PC-3 (cell line): ENCODE measurements at regions not wholly inside any gene's neighbourhood (a gene's known extent, or its start where the extent isn't known, plus 50 kb on each side); places are given as distances from the start of the nearest gene placed in this dataset.

Source experiments
- EZH2 ChIP-seq: fragments of 300-600 bp; sonication (generic); IDR thresholded peaks from one replicate; pipeline ENCODE4 v1.6.1; 2017; ENCODE audit warnings: antibody characterized with exemption, mild to moderate bottlenecking, low read length; ENCODE audit not compliant: unreplicated experiment
- EZH2phosphoT487 ChIP-seq: fragments of 300-600 bp; sonication (generic); IDR thresholded peaks from 2 replicates; pipeline ENCODE4 v1.6.1; 2018; ENCODE audit warnings: mild to moderate bottlenecking, antibody characterized with exemption, low read length, borderline replicate concordance
- TF ChIP-seq, protein P1 (sequence below): fragments of 300-600 bp; sonication (generic); conservative IDR thresholded peaks from 2 replicates; pipeline ENCODE4 v1.5.1; 2017; ENCODE audit warnings: antibody characterized with exemption, low read depth, mild to moderate bottlenecking, low read length

DNA sequence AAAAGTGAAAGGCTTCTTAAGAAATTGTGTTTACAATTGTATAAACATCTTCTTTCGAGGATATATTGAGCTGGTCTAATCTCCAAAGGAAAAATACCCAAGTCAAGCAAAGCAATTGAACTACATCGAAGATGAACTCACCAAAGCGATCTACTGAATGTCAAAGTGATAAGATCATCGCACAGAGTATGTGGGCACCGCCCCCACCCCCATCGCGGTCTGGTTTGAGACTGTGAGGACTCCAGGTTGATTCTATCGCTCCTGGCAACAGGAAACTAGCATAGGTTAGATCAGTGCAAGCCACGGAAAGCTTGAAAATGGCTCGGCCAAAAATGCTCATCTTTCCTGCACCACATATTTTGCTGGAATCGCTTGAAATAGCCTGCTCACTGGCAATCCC, 133.2 kb upstream of the RPS6KA2 start:
- TF ChIP-seq, protein P1, sequence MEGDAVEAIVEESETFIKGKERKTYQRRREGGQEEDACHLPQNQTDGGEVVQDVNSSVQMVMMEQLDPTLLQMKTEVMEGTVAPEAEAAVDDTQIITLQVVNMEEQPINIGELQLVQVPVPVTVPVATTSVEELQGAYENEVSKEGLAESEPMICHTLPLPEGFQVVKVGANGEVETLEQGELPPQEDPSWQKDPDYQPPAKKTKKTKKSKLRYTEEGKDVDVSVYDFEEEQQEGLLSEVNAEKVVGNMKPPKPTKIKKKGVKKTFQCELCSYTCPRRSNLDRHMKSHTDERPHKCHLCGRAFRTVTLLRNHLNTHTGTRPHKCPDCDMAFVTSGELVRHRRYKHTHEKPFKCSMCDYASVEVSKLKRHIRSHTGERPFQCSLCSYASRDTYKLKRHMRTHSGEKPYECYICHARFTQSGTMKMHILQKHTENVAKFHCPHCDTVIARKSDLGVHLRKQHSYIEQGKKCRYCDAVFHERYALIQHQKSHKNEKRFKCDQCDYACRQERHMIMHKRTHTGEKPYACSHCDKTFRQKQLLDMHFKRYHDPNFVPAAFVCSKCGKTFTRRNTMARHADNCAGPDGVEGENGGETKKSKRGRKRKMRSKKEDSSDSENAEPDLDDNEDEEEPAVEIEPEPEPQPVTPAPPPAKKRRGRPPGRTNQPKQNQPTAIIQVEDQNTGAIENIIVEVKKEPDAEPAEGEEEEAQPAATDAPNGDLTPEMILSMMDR = no peak
- TF ChIP-seq EZH2 (no peak), EZH2phosphoT487 (no peak)
